HPDE6-E6E7 (cell line): ENCODE measurements at regions not wholly inside any gene's neighbourhood (a gene's known extent, or its start where the extent isn't known, plus 50 kb on each side); places are given as distances from the start of the nearest gene placed in this dataset.
"Not testable (repeated sequence)": the region's sequence is repeated elsewhere in the genome, so short reads cannot be mapped to it uniquely, and the experiment has no call there.

Experiments used
- DNase-seq: peaks from one replicate; pipeline ENCODE4 v3.0.0; 2011; ENCODE audit warnings: missing footprints; ENCODE audit errors: extremely low spot score

DNA sequence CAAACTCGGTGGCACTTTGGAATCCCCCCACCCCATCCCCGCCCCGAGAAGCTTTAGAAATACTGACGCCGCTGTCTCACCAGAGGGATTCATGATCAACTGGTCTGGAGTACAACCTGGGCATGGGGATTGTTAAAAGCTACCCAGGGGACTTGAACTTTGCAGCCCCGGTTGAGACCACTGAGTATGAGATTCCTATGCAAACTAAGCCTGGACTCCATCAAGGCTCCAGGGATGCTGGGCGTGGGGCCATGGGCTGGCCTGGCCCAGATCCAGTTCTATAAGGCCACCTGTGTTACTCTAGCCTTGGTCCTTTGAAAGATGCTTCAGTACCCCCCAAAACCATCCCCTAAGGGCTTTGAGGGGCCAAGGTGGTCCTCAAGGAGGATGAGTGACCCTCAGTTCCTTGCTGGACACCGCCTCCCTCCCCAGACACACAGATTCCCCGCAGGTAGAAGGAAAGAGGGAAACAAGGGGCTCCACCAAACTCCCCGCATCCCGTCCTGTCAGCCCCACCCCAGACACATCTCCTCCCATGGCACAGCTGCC, 68.5 kb downstream of the MRPL36 start:
- no peak for DNase-seq

DNA sequence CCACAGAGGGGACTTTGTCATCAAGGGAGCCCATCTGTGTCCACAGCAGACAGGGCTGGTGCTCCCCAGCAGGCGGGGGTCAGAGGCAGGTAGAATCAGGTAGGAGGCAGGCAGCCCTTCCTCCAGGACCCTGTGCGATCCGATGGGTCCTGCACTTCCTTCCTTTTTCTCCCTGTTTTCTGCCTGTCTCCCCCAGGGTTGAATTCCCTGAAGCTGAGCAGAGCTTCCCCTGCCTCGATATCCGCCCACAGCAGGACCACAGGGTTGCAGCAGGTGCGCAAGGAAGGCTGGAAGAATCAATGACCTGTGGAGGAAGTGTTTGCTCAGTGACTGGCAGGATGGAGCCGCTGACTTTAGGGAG, 69.2 kb downstream of the MRPL36 start:
- DNase-seq, result no peak

DNA sequence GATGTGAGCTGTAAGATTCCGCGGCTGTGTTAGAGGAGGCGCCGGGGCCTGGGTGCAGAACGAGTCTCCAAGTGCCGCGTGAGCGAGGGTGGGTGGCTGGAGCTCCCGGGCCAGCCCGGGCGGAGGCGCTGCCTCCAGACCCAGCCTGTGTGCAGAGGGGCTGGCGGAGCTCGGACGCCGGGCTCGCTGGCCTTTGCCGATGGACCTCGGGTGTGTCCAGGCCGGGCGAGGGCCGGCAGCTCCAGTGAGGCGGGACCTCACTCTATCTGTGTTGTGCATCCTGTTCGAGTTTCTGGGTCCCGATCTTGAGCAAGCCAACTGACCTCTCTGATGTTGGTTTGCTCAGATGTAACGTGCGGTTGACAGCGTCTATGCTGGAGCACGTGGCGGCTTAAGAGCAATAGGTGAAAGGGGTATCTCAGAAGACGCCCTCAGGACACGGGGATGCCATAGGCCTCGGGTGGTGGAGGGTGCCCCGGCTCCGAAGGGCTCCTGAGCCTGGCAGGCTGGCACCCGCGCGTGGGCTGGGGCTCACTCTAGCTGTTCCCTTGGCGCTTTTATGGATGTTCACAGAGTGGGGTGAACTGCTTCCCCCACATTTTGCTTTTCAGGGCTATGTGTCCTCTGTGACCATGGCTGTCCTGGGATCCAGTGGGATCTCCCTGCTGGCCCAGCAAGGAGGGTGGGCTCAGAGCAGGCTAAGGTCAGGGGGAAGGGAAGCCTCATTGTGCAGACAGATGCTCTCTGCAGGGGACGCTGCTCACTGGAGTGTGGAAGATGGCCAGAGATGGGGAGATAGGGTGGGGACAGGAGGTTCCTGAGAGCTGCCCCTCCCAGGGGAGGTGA, 69.8 kb downstream of the MRPL36 start:
- DNase-seq, result no peak

DNA sequence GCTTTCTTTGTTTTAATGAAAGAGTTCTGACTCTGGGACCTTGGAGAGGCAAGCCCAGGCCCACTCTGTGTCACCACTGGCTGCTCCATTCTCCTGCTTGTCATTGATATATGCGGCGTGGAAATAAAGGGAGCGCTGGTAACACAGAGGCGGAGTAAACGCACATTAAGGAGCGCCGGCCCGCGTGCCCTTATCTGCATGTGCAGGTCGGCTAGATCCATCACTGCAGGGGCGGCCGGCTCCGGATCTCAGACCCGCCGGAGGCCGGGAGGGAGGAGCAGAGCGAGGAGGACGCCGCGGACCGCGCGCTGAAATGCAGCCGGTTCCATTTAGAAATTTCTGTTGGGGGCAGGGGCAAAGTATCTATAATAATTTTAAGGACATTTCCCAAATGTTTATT, 70.8 kb downstream of the MRPL36 start:
- DNase-seq, result no peak

DNA sequence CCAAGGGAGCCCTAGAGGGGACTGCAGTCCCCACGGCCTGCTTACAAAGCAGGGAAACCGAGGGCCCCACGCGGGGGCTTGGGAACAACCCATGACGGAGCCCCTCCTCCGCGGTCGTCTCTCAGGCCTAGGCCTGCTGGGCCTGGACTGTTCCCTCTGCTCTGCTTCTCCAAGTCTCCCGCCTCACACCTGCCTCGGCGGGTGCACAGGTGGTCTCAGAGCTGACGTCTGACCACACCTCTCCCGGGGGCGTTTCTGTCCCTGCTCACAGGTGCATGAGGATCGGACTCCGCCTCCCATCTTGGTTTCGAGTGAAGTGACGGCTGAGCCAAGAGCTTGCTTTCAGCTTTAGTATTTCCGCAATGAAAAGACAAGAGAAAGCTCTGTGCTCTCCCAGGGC, 72.1 kb downstream of the MRPL36 start:
- no peak for DNase-seq

DNA sequence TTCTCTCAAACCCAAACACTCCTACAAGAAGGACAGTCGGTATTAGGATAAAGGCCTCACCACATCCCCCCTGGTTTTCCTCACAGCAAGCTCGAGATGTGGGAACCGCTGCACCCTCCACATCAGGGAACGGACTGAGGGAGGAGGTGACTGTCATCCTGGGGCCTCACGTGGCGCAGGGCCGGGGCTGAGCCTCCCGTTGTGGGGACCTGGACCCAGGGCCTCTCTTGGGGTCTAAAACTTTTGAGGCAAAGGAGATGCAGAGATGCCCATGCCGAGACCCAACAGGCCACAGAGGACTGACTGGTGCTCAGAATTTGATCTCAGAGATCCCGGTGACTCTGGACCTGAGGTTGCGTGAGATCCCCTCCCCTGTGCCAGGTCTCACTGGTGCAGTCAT, 72.7 kb downstream of the MRPL36 start:
- no peak for DNase-seq

DNA sequence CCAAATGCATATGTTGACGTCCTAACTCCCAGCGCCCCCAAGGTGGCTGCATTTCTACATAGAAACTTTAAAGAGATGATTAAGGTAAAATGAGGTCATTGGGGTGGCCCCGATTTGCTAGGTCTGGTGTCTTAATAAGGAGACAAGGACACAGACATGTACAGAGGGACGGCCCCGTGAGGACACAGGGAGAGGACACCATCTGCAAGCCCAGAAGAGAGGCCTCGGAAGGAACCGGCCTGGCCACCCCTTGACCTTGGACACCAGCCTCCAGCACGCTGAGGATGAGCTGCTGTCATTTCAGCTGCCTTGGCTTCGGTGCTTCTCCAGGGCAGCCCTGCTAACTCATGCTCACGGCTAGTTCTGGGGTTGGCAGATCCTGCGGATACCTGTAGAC, 73.2 kb downstream of the MRPL36 start:
- no peak for DNase-seq

DNA sequence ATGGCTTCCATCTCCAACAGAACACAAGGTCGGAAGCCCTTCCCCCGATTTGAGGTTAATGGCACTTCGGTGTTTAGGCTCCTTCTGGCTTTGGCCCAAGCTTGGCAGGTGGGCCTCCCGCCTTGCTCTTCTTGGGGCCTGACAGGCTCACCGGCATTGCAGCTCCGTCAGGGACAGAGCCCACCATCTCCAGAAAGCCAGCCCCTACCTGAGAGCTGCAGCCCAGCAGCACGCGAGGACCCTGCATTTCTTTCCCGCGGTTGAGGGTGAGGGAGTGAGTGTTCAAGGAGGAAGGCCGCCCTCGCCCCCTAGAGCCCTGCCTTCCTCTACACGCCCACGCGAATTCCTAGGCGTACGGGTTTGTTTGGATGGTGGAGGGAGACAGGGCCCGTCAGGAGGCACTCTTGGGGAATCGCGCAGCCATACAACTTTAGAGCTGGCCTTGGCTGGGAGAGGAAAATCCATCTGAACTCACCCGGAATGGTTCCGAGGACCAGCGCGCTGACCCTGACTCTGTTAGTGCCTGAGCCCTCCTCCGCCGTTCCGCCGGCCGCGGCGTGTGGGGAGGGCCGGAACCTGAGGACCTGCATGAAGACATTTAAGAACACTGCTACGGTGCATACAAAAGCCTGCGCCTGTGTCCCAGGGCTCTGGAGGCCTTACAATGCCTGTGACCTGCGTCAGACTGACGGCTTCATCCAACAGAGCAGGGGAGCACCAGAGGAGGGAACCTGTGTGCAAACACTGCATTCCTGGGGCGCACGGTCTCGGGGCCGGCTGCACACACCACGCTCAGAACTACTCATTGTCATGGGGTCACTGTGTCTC, 73.8 kb downstream of the MRPL36 start:
- no peak for DNase-seq

DNA sequence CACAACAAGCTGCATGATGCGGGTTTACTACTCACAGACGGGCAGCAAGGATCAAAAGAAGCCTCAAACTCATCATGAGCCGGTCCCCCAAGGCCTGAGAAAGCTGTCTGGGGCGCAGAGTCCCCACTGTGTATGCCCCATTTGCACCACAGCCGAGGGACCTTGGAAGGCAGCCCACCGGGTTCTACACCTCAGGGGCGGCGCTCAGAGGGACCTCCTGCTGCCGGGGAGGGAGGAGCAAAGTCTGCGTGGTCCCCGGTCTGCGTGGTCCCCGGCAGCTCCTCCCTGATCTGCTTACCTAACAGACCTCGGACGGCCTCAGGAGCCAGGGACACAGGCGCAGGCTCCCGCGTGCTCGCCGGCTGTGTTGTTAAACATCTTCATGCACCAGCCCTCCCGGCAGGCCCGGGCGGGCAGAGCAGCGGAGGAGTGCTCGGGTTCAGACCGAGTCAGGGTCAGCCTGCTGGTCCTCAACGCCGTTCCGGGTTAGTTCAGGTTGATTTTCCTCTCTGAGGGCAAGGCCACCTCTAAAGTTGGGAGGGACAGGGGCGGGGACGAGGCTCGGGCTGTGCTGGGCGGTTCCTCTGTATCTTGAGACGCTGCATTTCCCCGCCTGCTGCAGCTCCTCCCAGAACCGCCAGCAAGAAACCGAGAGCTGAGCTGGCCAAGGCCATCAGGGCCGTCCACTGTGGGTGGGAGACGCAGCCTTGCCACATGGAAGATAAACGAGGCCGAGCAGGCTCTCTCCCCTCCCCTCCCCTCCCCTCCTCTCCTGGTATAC, 74.6 kb downstream of the MRPL36 start:
- DNase-seq, result no peak

DNA sequence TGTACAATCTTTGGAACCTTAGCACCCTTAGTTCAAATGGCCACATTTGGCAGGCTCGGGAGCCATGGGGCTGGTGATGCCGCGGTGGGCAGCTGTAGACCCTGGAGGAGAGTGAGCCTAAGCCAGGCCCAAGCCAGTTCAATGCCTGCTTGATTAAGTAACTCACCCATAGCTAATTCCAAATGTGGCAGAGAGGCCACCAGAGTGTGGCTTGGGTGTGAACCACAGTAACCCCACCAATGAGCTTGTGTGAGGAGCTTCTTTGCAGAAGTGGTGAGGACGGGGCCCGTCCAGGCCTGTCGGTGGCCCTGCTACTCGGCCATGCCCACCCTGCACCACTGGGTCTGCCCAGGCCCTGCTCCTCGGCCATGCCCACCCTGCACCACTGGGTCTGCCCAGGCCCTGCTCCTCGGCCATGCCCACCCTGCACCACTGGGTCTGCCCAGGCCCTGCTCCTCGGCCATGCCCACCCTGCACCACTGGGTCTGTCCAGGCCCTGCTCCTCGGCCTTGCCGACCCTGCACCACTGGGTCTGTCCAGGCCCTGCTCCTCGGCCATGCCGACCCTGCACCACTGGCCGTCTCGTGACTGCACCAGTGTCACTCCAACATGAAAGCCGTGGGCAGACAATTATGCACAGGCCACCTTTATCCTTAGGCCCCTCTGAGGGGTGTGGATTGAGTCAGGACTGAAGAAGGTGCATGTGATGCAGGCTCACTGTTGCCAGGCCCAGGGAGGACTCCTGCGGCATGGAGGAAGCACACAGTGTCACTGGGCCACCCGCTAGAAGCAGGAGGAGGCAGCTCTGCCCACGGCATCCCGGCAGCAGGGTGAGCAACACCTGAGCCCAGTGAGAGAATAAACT, 75.4 kb downstream of the MRPL36 start:
- DNase-seq, result no peak

DNA sequence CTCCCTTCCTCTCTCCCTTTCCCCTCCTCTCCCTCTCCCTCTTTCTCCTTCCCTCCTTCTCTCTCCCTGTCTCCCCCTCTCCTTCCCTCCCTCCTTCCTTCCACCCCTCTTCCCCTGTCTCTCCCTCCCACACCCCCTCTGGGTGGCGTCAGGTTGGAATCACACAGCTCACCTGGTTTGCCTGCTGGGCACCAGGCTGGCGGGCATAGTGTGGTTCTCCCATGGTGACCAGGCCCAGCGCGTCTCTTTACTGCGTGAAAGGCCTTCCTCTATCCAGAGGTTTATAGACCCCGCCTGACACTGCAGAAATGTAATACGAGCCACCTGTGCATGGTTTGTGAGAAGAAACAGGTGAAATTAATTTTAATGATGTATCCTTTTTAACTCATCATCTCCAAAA, 76.2 kb downstream of the MRPL36 start:
- no peak for DNase-seq

DNA sequence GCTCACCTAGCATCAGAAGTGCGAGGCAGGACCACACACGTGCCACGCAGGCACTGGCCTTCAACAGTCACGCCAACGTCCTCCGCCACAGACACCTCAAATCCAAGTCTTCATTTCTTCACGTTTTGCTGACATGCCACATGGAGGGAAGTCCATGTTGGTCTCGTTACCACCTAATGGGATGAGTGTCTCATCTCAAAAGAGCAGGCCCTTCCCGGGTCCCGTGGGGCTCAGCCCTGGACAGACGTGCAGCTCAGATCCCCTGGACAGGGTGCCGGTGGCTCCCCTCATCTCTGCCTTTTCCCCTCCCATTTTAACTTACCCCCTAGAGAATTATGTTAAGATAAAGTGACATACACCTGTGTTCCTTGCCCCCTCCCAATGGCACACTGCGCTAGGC, 76.8 kb downstream of the MRPL36 start:
- DNase-seq, result no peak

DNA sequence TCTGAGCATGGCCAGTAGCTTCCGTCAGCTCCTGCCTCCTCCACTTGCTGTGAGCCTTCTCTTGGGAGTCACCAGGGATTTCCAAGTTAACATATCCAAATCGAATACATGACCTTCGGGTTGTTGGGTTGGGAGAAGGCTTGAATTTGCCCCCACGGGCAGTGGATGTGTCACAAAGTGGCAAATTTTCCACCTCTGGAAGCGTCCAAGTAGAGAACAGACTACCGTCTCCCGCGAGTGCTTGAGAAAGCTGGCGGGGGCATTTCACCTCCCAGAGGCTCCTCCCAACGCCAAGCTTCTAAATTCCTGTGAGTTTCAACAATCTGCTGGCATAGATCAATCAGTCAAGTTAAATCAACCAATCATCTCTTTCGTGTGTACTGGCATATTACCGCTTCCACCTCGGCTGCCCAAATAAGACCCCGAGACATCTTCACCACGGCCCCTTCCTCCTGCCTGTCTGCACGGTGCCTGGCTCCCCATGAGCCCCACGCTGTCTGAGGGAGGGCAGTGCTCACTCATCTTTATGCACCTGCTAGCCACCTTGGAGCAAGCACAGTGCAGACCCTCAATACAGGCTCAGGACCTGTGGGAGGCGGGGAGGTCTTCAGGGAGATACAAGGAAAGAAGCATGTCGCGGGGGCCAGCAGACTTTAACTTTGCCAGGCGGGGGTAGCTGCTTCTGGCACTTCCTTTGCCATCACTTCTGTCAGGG, 79.1 kb downstream of the MRPL36 start:
- no peak for DNase-seq

DNA sequence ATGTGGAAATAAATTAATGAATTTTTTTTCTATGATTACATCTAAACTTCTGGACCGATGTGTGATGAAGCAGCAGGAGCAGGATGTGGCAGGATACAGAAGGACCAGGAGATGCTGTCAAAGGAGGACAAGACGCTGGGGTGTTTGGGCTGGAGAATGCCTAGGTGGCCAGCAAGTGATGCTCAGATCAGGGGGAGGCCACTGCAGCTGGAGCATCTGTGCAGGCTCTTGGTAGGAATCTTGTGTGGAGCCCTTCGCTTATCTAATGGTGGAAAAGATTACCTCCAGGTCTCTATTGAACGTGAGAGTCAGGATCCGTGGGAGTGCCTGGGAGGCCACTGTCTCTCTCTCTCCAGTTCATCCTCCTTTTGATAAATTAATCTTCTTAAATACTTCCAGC, 79.8 kb downstream of the MRPL36 start:
- no peak for DNase-seq

DNA sequence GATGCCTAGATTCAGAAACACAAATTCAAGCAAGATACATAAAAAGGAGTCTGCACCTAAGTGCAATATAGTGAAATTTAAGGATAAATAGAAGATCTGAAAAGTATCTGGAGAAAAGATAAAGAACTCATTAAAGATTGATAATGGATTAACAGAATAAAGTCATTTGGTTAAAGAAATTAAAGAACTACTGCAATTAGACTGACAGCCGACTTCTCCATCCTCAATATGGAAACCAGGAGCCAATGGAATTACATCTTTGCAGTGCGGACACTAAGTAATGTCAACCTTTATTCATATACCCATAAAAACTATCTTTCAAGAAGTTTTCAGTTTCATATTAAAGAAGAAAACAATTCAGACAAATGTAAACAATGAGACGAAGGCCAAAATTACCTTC, 81.0 kb downstream of the MRPL36 start:
- DNase-seq, result no peak

DNA sequence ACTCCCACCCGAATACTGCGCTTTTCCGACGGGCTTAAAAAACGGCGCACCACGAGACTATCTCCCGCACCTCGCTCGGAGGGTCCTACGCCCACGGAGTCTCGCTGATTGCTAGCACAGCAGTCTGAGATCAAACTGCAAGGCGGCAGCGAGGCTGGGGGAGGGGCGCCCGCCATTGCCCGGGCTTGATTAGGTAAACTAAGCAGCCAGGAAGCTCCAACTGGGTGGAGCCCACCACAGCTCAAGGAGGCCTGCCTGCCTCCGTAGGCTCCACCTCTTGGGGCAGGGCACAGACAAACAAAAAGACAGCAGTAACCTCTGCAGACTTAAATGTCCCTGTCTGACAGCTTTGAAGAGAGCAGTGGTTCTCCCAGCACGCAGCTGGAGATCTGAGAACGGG, 89.5 kb downstream of the MRPL36 start:
- DNase-seq, result not testable (repeated sequence)

DNA sequence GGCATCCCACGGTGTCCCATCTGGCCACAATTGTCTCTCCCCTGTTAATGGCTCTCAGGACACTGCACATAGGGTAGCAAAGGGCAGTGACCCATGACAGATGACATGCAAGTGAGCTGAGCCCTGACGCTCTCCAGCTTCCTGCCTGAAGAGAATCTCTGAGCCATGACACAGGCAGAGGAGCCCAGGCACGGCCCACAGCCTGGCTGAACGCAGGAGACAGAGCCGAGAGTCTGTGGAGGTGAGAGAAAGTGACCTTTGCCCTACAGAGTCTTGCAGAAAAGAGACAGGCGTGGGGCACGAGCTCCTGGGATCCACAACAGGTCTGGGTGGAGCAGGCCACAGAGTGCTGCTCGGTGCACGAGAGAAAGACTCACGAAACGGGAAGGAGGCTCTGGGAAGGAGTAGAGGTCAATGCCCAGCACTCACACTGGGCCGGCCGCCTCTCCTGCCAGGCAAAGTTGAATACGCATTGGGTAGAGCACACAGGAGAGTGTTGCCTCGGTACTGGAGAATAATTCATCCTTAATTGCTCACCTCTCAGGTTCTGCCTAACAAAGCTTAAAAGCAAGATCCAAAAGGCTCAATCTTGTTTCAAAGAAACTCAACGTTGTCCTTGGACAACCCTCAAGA, 90.3 kb downstream of the MRPL36 start:
- no peak for DNase-seq

DNA sequence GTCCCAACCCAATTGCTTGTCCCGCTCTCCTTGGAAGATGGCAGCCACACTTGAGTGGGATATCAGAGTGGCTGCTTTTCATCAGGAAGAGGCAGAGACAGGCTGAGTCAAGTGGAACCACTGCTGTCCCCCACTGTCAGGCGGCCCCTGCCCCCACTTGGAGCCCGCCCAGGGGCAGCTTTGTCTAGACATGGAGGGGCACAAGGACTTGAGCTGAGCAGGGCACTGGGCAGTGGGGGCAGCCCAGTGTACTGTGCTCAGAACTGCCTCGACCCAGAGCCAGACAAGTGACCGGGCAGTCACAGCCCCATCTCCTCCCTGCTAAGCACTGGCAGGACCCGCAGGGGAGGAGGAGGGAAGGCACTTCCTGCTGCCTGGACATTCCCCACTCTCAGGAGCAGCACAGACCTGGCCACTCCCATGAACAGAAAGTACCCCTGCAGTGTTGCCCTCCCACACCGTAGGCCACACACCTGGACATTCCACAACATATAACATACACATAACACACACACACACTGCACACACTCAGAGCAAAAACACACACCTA, 91.0 kb downstream of the MRPL36 start:
- DNase-seq, result no peak

DNA sequence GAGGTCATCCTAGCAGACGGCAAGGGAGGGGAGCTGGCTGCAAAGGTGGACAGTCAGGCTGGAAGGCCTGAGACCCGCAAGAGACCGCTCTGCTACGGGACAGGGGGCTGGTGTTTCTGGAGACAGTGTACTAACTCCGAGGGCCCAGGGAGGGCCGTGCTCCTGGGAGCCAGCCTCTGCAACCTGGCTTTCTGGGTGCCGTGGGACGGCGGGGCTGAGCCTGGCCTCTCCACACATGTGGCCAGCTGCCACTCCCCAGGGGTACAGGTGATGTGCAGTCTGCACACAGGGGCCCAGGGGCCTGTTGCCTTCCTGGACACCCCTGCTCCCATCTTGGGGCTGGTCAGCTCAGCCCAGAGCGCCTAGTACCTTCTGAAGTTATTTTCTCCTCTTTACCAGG, 92.2 kb downstream of the MRPL36 start:
- no peak for DNase-seq

DNA sequence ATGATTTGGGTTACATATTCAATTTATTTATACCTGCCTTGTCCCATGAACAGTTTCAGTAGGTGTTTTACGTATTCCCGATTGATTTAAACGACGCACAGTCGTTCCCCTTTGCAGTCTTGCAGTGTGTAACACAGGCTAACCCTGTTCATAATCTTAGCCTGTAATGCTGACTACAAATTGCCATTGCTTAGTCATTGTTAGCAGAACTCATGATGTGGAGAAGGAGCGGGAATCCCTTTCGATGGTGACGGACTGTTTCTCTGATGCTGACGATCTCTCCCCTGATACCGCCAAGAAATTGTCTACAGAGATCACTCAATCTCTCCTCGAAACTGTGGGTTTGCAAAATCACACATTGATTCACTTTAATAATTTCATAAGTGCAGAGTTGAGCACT, 93.2 kb downstream of the MRPL36 start:
- DNase-seq, result no peak
